Mesothelial cell of epicardium (in vitro differentiated cells): ENCODE measurements at regions not wholly inside any gene's neighbourhood (a gene's known extent, or its start where the extent isn't known, plus 50 kb on each side); places are given as distances from the start of the nearest gene placed in this dataset.
A peak's percentile ranks its signal among the peaks of the same experiment; 100 is the strongest.

Source experiments
- DNase-seq, 2 experiments: peaks; one replicate each; pipeline ENCODE4 v3.0.0; 2021; ENCODE audit warnings: low spot score in 2 of 2; ENCODE audit not compliant: unreplicated experiment in 2 of 2
- H3K27ac Mint-ChIP-seq: 2 replicates; pipeline ENCODE4 v1.8.0; 2021; ENCODE audit warnings: mixed read lengths
- H3K27me3 Mint-ChIP-seq: 2 replicates; pipeline ENCODE4 v1.8.0; 2021; ENCODE audit warnings: low read depth, mixed read lengths
- H3K36me3 Mint-ChIP-seq: 2 replicates; pipeline ENCODE4 v1.8.0; 2021; ENCODE audit warnings: mixed read lengths
- H3K4me1 Mint-ChIP-seq: 2 replicates; pipeline ENCODE4 v1.8.0; 2021; ENCODE audit warnings: mixed read lengths
- H3K4me3 Mint-ChIP-seq: 2 replicates; pipeline ENCODE4 v1.8.0; 2021; ENCODE audit warnings: mild to moderate bottlenecking, moderate library complexity, mixed read lengths
- H3K9me3 Mint-ChIP-seq: 2 replicates; pipeline ENCODE4 v1.8.0; 2021; ENCODE audit warnings: mixed read lengths
- CTCF ChIP-seq: fragments of 200-600 bp; sonication (generic); IDR thresholded peaks from one replicate; pipeline ENCODE4 v1.5.0; 2021; ENCODE audit warnings: antibody characterized with exemption; ENCODE audit not compliant: unreplicated experiment

GRCh38 chr2:66724241-66724640 lies 289.3 kb downstream of the MEIS1 start:
- Mint-ChIP-seq H3K4me1 (peaks cover 21% of the 10 kb centered on the region), H3K9me3 (no peaks in the 10 kb centered on the region), H3K4me3 (no peak overlapping the region), H3K27ac (no peak overlapping the region), H3K36me3 (no peaks in the 10 kb centered on the region), H3K27me3 (no peaks in the 10 kb centered on the region)
- no peak for TF ChIP-seq CTCF
- DNase-seq, result no peak

DNA sequence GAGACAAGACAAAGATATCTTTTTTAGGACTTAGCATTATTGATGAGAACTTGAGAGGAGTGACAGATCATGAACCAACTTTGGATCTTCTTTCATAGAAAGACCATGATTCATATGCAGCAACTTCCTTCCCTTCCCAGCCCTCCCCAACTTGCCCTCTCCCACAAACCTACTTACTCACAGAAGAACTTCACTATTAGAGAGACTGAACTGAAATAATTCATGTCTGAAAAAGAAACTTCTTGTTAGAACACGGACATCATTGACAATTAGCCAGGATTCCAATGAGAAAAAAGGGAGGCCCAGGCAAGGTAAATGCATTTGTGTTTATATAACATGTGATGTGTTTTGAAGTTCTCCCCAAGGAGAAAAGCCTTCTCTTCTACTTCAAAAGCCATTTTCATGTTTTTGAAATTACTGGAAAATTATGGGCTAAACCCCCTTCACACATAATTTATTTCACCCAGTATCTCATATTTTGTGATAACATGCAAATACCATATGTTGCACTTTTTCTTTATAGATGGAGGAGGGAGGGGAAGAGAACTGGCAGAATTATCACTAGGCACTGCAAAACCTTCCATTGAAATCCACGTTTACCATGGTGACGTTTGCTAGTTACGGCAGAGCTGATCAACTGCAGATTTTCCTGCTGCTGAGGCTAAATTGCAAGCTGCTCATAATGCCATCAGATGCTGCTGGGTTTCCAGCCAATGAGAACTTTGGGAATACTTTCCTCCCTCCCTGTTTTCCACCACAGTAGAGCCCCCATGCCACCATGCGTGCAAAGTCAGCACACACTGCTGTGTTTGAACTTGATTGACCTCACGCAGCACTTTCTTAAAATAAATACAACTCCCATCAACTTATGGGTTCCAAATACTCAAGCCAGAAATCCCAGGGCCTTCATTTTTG lies 294.7 kb downstream of the MEIS1 start:
- H3K27me3 Mint-ChIP-seq, result no peaks in the 10 kb centered on the region
- no peaks in the 10 kb centered on the region for H3K36me3 Mint-ChIP-seq
- peaks cover 38% of the 10 kb centered on the region for H3K4me1 Mint-ChIP-seq
- TF ChIP-seq CTCF, result no peak
- H3K27ac Mint-ChIP-seq, result peak overlapping the region; percentile 80
- DNase-seq, result no peak
- no peak overlapping the region for H3K4me3 Mint-ChIP-seq
- H3K9me3 Mint-ChIP-seq, result no peaks in the 10 kb centered on the region

- Mint-ChIP-seq H3K4me3 (no peak overlapping the region), H3K27me3 (no peaks in the 10 kb centered on the region), H3K36me3 (no peaks in the 10 kb centered on the region), H3K27ac (peak overlapping the region; percentile 30), H3K9me3 (no peaks in the 10 kb centered on the region), H3K4me1 (peaks cover 36% of the 10 kb centered on the region)
- TF ChIP-seq CTCF, result no peak
- DNase-seq, result no peak
Measured at GRCh38 chr2:66730441-66730840, 295.5 kb downstream of the MEIS1 start.

GRCh38 chr2:66733364-66733999 lies 298.6 kb downstream of the MEIS1 start:
- no peak for DNase-seq
- H3K9me3 Mint-ChIP-seq, result peaks cover 3% of the 10 kb centered on the region
- peaks cover 1% of the 10 kb centered on the region for H3K36me3 Mint-ChIP-seq
- H3K4me3 Mint-ChIP-seq, result no peak overlapping the region
- TF ChIP-seq CTCF, result no peak
- no peaks in the 10 kb centered on the region for H3K27me3 Mint-ChIP-seq
- H3K4me1 Mint-ChIP-seq, result peaks cover 35% of the 10 kb centered on the region
- H3K27ac Mint-ChIP-seq, result peak overlapping the region; percentile 47

DNA sequence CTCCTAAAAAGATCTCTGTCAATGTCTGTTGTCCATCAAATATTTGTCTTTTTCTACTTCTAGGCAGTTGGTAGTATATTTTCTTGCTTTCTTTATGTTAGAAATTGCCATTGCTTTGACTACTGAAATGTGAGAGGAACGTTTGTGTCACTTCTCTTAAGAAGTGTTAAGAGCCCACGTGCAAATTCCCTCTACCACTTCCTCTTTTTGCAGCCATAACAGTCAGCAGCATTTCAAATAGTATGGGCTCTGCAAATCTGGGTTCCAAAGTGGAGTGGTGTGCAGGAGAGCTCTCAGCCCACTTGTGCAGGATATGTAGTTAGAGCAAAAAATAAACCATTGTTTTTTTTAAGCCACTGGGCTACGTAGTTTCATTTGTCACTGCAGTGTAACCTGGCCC lies 314.0 kb downstream of the MEIS1 start:
- no peaks in the 10 kb centered on the region for H3K36me3 Mint-ChIP-seq
- no peak overlapping the region for H3K4me3 Mint-ChIP-seq
- peaks cover 4% of the 10 kb centered on the region for H3K9me3 Mint-ChIP-seq
- no peaks in the 10 kb centered on the region for H3K27me3 Mint-ChIP-seq
- no peak overlapping the region for H3K27ac Mint-ChIP-seq
- DNase-seq, result no peak
- no peak for TF ChIP-seq CTCF
- peaks cover 19% of the 10 kb centered on the region for H3K4me1 Mint-ChIP-seq
